Adrenal gland (tissue), 5 donors: ENCODE measurements at regions not wholly inside any gene's neighbourhood (a gene's known extent, or its start where the extent isn't known, plus 50 kb on each side); places are given as distances from the start of the nearest gene placed in this dataset.

Experiments used
- CTCF ChIP-seq, 6 experiments: fragments of 450-650 bp in 4 of 6; fragments of 200-600 bp in 2 of 6; sonication (generic) in 1 of 6; IDR thresholded peaks; 1 replicate in 5 of 6; 2 replicates in 1 of 6; pipeline versions ENCODE4 v1.5.1 to v1.8.0; 2016 to 2021; ENCODE audit warnings: antibody characterized with exemption in 6 of 6, mild to moderate bottlenecking in 2 of 6, moderate library complexity in 1 of 6
- POLR2A ChIP-seq, 2 donors: fragments of 450-650 bp; IDR thresholded peaks; one replicate each; pipeline ENCODE4 v1.6.1; 2017; ENCODE audit warnings: antibody characterized with exemption in 2 of 2, mild to moderate bottlenecking in 2 of 2, moderate library complexity in 1 of 2
- donor health status: DM: no; HTN: no; CAD: no.

GRCh38 chr10:88062798-88063472 is 199.5 kb downstream of the PTEN start:
- TF ChIP-seq CTCF (IDR thresholded peaks at IDR 0.05) (no peak), POLR2A (IDR thresholded peaks at IDR 0.05) (no peak)
